GM23338 (cell line): ENCODE measurements at regions not wholly inside any gene's neighbourhood (a gene's known extent, or its start where the extent isn't known, plus 50 kb on each side); places are given as distances from the start of the nearest gene placed in this dataset.

Experiments
- ATAC-seq: fragments of 200-7000 bp; cut with Tn5 transposase; 3 replicates; pipeline ENCODE4 v1.9.1; 2020
- DNase-seq: peaks from one replicate; pipeline ENCODE4 v3.0.0-alpha.2; 2015; ENCODE audit warnings: low spot score
- H2AFZ ChIP-seq: fragments of 200-600 bp; sonication (generic); 2 replicates; pipeline ENCODE4 v1.8.0; 2016; ENCODE audit warnings: antibody characterized with exemption, mild to moderate bottlenecking, moderate library complexity
- H3F3A ChIP-seq: fragments of 200-600 bp; sonication (generic); replicated peaks from 2 replicates; pipeline ENCODE4 v1.8.0; 2017; ENCODE audit warnings: antibody characterized with exemption, mixed run types, low read depth
- H3K27ac ChIP-seq: fragments of 200-600 bp; sonication (generic); 2 replicates; pipeline ENCODE4 v1.6.1; 2016; ENCODE audit warnings: low read depth
- H3K27me3 ChIP-seq: fragments of 200-600 bp; sonication (generic); 2 replicates; pipeline ENCODE4 v1.8.0; 2016; ENCODE audit warnings: mild to moderate bottlenecking, mixed run types, moderate library complexity; ENCODE audit not compliant: insufficient read depth
- H3K36me3 ChIP-seq: fragments of 200-600 bp; sonication (generic); 2 replicates; pipeline ENCODE4 v1.8.0; 2016; ENCODE audit warnings: mild to moderate bottlenecking; ENCODE audit not compliant: insufficient read depth
- H3K4me1 ChIP-seq: fragments of 200-600 bp; sonication (generic); 2 replicates; pipeline ENCODE4 v1.8.0; 2016; ENCODE audit warnings: mild to moderate bottlenecking, moderate library complexity; ENCODE audit not compliant: insufficient read depth
- H3K4me2 ChIP-seq: fragments of 200-600 bp; sonication (generic); 2 replicates; pipeline ENCODE4 v1.7.1; 2017; ENCODE audit warnings: mixed run types
- H3K4me3 ChIP-seq: fragments of 200-600 bp; sonication (generic); 2 replicates; pipeline ENCODE4 v1.6.1; 2016; ENCODE audit warnings: mixed run types
- H3K79me2 ChIP-seq: fragments of 200-600 bp; sonication (generic); replicated peaks from 2 replicates; pipeline ENCODE4 v1.8.0; 2017; ENCODE audit warnings: mild to moderate bottlenecking; ENCODE audit not compliant: insufficient read depth
- H3K9me2 ChIP-seq: fragments of 200-600 bp; sonication (generic); 2 replicates; pipeline ENCODE4 v1.8.0; 2017; ENCODE audit not compliant: insufficient read depth
- H4K20me1 ChIP-seq: fragments of 200-600 bp; sonication (generic); replicated peaks from 2 replicates; pipeline ENCODE4 v1.8.0; 2017; ENCODE audit warnings: mild to moderate bottlenecking; ENCODE audit not compliant: insufficient read depth
- H3K27ac Mint-ChIP-seq: 2 replicates; pipeline ENCODE4 v1.8.0; 2020; ENCODE audit warnings: inconsistent platforms, mild to moderate bottlenecking, moderate library complexity, mixed read lengths
- H3K27me3 Mint-ChIP-seq: 3 replicates; pipeline ENCODE4 v1.8.0; 2022; ENCODE audit warnings: low read depth, mild to moderate bottlenecking, moderate library complexity, mixed read lengths, inconsistent platforms; ENCODE audit not compliant: insufficient read depth, poor library complexity
- H3K36me3 Mint-ChIP-seq: 3 replicates; pipeline ENCODE4 v1.8.0; 2021; ENCODE audit warnings: low read depth, mild to moderate bottlenecking, inconsistent platforms, moderate library complexity, mixed read lengths
- H3K4me1 Mint-ChIP-seq: 3 replicates; pipeline ENCODE4 v1.8.0; 2020; ENCODE audit warnings: mild to moderate bottlenecking, inconsistent platforms, mixed read lengths
- H3K4me3 Mint-ChIP-seq: 3 replicates; pipeline ENCODE4 v1.8.0; 2021; ENCODE audit warnings: moderate library complexity, mild to moderate bottlenecking, inconsistent platforms, mixed read lengths
- H3K9me3 Mint-ChIP-seq: 3 replicates; pipeline ENCODE4 v1.8.0; 2020; ENCODE audit warnings: moderate library complexity, mild to moderate bottlenecking, inconsistent platforms, mixed read lengths
- CREB1 ChIP-seq: fragments of 250-450 bp; sonication (Bioruptor Pico); IDR thresholded peaks from 2 replicates; pipeline ENCODE4 v1.5.0; 2020; ENCODE audit warnings: low read depth, mild to moderate bottlenecking, moderate library complexity
- CTCF ChIP-seq, 2 experiments: fragments of 200-600 bp in 1 of 2; sonication (generic) in 1 of 2; conservative IDR thresholded peaks; 2 replicates each; pipeline versions ENCODE4 v1.5.1 to v1.6.1; 2016 to 2017; ENCODE audit warnings: antibody characterized with exemption in 2 of 2, low read depth in 2 of 2, mild to moderate bottlenecking in 2 of 2, moderate library complexity in 1 of 2
- ETS1 ChIP-seq: IDR thresholded peaks from 2 replicates; pipeline ENCODE4 v1.6.1; 2016; ENCODE audit warnings: antibody characterized with exemption
- EZH2 ChIP-seq: fragments of 200-600 bp; sonication (generic); IDR thresholded peaks from one replicate; pipeline ENCODE4 v1.8.0; 2017; ENCODE audit warnings: antibody characterized with exemption, mild to moderate bottlenecking, low read depth; ENCODE audit not compliant: unreplicated experiment
- EZH2phosphoT487 ChIP-seq: fragments of 200-600 bp; sonication (generic); IDR thresholded peaks from one replicate; pipeline ENCODE4 v1.8.1; 2018; ENCODE audit warnings: antibody characterized with exemption; ENCODE audit not compliant: unreplicated experiment
- JUNB ChIP-seq: IDR thresholded peaks from one replicate; pipeline ENCODE4 v1.6.1; 2016; ENCODE audit warnings: antibody characterized with exemption; ENCODE audit not compliant: unreplicated experiment
- NANOG ChIP-seq: IDR thresholded peaks from 2 replicates; pipeline ENCODE4 v1.6.1; 2016; ENCODE audit warnings: antibody characterized with exemption, borderline replicate concordance
- POLR2AphosphoS5 ChIP-seq: IDR thresholded peaks from 2 replicates; pipeline ENCODE4 v1.6.1; 2016; ENCODE audit warnings: antibody characterized with exemption, low read depth
- STAT1 ChIP-seq: IDR thresholded peaks from one replicate; pipeline ENCODE4 v1.6.1; 2016; ENCODE audit warnings: antibody characterized with exemption; ENCODE audit not compliant: unreplicated experiment
- ZNF114 ChIP-seq: fragments of 250-450 bp; sonication (Bioruptor Pico); IDR thresholded peaks from 2 replicates; pipeline ENCODE4 v1.5.0; 2020; ENCODE audit warnings: mild to moderate bottlenecking, moderate library complexity
- ZNF331 ChIP-seq: fragments of 250-450 bp; sonication (Bioruptor Pico); IDR thresholded peaks from 2 replicates; pipeline ENCODE4 v1.5.0; 2020; ENCODE audit warnings: low read depth, mild to moderate bottlenecking, moderate library complexity
- TF ChIP-seq, protein P1 (sequence below): fragments of 250-450 bp; sonication (Bioruptor Pico); IDR thresholded peaks from 2 replicates; pipeline ENCODE4 v1.5.0; 2020; ENCODE audit warnings: mild to moderate bottlenecking, moderate library complexity
- TF ChIP-seq, protein P2 (sequence below): IDR thresholded peaks from one replicate; pipeline ENCODE4 v1.6.1; 2018; ENCODE audit warnings: antibody characterized with exemption; ENCODE audit not compliant: unreplicated experiment

- Histone ChIP-seq H3K4me1 (peaks cover 11% of the 10 kb centered on the region), H3K27ac (no peak overlapping the region), H3K9me2 (0 out of 2 replicates have a peak, but pooled peaks cover 13% of the 10 kb centered on the region), H4K20me1 (no peaks in the 10 kb centered on the region), H2AFZ (no peak overlapping the region), H3K4me2 (no peak overlapping the region), H3K79me2 (no peaks in the 10 kb centered on the region), H3K27me3 (no peaks in the 10 kb centered on the region), H3K36me3 (no peaks in the 10 kb centered on the region), H3K4me3 (no peak overlapping the region), H3F3A (no peaks in the 10 kb centered on the region)
- no peak for ATAC-seq
- Mint-ChIP-seq H3K4me1 (peaks cover 26% of the 10 kb centered on the region), H3K27me3 (peaks cover 11% of the 10 kb centered on the region), H3K9me3 (peaks cover 5% of the 10 kb centered on the region), H3K4me3 (no peak overlapping the region), H3K36me3 (no peaks in the 10 kb centered on the region), H3K27ac (no peak overlapping the region)
- TF ChIP-seq, protein P1, sequence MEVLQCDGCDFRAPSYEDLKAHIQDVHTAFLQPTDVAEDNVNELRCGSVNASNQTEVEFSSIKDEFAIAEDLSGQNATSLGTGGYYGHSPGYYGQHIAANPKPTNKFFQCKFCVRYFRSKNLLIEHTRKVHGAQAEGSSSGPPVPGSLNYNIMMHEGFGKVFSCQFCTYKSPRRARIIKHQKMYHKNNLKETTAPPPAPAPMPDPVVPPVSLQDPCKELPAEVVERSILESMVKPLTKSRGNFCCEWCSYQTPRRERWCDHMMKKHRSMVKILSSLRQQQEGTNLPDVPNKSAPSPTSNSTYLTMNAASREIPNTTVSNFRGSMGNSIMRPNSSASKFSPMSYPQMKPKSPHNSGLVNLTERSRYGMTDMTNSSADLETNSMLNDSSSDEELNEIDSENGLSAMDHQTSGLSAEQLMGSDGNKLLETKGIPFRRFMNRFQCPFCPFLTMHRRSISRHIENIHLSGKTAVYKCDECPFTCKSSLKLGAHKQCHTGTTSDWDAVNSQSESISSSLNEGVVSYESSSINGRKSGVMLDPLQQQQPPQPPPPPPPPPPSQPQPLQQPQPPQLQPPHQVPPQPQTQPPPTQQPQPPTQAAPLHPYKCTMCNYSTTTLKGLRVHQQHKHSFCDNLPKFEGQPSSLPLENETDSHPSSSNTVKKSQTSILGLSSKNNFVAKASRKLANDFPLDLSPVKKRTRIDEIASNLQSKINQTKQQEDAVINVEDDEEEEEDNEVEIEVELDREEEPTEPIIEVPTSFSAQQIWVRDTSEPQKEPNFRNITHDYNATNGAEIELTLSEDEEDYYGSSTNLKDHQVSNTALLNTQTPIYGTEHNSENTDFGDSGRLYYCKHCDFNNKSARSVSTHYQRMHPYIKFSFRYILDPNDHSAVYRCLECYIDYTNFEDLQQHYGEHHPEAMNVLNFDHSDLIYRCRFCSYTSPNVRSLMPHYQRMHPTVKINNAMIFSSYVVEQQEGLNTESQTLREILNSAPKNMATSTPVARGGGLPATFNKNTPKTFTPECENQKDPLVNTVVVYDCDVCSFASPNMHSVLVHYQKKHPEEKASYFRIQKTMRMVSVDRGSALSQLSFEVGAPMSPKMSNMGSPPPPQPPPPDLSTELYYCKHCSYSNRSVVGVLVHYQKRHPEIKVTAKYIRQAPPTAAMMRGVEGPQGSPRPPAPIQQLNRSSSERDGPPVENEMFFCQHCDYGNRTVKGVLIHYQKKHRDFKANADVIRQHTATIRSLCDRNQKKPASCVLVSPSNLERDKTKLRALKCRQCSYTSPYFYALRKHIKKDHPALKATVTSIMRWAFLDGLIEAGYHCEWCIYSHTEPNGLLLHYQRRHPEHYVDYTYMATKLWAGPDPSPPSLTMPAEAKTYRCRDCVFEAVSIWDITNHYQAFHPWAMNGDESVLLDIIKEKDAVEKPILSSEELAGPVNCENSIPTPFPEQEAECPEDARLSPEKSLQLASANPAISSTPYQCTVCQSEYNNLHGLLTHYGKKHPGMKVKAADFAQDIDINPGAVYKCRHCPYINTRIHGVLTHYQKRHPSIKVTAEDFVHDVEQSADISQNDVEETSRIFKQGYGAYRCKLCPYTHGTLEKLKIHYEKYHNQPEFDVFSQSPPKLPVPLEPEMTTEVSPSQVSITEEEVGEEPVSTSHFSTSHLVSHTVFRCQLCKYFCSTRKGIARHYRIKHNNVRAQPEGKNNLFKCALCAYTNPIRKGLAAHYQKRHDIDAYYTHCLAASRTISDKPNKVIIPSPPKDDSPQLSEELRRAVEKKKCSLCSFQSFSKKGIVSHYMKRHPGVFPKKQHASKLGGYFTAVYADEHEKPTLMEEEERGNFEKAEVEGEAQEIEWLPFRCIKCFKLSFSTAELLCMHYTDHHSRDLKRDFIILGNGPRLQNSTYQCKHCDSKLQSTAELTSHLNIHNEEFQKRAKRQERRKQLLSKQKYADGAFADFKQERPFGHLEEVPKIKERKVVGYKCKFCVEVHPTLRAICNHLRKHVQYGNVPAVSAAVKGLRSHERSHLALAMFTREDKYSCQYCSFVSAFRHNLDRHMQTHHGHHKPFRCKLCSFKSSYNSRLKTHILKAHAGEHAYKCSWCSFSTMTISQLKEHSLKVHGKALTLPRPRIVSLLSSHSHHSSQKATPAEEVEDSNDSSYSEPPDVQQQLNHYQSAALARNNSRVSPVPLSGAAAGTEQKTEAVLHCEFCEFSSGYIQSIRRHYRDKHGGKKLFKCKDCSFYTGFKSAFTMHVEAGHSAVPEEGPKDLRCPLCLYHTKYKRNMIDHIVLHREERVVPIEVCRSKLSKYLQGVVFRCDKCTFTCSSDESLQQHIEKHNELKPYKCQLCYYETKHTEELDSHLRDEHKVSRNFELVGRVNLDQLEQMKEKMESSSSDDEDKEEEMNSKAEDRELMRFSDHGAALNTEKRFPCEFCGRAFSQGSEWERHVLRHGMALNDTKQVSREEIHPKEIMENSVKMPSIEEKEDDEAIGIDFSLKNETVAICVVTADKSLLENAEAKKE: no peak
- TF ChIP-seq CTCF (conservative IDR thresholded peaks at IDR 0.05; ENCODE audit: low read depth in 2 of 2) (no peak), NANOG (no peak), JUNB (no peak), ETS1 (no peak), ZNF331 (CRISPR knock-in tag) (no peak), EZH2 (no peak), POLR2AphosphoS5 (no peak), EZH2phosphoT487 (no peak), ZNF114 (CRISPR knock-in tag) (no peak), STAT1 (no peak), CREB1 (CRISPR knock-in tag) (no peak)
- TF ChIP-seq, protein P2, sequence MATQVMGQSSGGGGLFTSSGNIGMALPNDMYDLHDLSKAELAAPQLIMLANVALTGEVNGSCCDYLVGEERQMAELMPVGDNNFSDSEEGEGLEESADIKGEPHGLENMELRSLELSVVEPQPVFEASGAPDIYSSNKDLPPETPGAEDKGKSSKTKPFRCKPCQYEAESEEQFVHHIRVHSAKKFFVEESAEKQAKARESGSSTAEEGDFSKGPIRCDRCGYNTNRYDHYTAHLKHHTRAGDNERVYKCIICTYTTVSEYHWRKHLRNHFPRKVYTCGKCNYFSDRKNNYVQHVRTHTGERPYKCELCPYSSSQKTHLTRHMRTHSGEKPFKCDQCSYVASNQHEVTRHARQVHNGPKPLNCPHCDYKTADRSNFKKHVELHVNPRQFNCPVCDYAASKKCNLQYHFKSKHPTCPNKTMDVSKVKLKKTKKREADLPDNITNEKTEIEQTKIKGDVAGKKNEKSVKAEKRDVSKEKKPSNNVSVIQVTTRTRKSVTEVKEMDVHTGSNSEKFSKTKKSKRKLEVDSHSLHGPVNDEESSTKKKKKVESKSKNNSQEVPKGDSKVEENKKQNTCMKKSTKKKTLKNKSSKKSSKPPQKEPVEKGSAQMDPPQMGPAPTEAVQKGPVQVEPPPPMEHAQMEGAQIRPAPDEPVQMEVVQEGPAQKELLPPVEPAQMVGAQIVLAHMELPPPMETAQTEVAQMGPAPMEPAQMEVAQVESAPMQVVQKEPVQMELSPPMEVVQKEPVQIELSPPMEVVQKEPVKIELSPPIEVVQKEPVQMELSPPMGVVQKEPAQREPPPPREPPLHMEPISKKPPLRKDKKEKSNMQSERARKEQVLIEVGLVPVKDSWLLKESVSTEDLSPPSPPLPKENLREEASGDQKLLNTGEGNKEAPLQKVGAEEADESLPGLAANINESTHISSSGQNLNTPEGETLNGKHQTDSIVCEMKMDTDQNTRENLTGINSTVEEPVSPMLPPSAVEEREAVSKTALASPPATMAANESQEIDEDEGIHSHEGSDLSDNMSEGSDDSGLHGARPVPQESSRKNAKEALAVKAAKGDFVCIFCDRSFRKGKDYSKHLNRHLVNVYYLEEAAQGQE: no peak
- no peak for DNase-seq
These were observed 95.4 kb downstream of the ZNF621 start for GRCh38 chr3:40620151-40620550.
